ENCODE measurements at regions not wholly inside any gene's neighbourhood (a gene's known extent, or its start where the extent isn't known, plus 50 kb on each side); places are given as distances from the start of the nearest gene placed in this dataset.
"Not testable (repeated sequence)": the region's sequence is repeated elsewhere in the genome, so short reads cannot be mapped to it uniquely, and the experiment has no call there.

DNA sequence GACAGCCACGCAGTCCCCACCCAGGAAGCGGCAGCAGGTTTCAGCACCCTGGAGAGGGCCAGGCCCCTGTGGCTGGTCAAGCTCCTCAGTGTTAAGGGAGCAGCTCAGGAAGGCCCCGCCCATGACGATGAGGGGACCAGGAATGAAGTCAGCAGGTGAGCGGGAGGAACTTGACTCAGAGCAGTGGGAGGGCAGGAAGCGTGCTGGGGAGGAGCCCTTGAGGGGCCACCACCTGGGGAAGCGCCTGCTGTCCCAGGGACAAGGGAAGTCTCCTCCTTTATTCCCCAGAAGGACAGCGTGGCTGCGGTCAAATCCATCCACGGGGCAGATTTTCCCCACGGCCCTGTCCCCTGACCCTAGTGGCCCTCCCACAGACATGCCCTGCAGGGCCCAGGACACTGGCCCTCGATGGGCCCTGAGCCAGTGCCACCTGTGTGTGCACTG lies 357.6 kb downstream of the ADGRD1 start:
- TF ChIP-seq, protein P1, sequence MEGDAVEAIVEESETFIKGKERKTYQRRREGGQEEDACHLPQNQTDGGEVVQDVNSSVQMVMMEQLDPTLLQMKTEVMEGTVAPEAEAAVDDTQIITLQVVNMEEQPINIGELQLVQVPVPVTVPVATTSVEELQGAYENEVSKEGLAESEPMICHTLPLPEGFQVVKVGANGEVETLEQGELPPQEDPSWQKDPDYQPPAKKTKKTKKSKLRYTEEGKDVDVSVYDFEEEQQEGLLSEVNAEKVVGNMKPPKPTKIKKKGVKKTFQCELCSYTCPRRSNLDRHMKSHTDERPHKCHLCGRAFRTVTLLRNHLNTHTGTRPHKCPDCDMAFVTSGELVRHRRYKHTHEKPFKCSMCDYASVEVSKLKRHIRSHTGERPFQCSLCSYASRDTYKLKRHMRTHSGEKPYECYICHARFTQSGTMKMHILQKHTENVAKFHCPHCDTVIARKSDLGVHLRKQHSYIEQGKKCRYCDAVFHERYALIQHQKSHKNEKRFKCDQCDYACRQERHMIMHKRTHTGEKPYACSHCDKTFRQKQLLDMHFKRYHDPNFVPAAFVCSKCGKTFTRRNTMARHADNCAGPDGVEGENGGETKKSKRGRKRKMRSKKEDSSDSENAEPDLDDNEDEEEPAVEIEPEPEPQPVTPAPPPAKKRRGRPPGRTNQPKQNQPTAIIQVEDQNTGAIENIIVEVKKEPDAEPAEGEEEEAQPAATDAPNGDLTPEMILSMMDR (IDR thresholded peaks at IDR 0.05; ENCODE audit: insufficient read depth, low read length): not testable (repeated sequence)
- TF ChIP-seq GABPA (IDR thresholded peaks at IDR 0.05; ENCODE audit: low read depth): not testable (repeated sequence)
